Stomach (tissue), 4 donors: ENCODE measurements at regions not wholly inside any gene's neighbourhood (a gene's known extent, or its start where the extent isn't known, plus 50 kb on each side); places are given as distances from the start of the nearest gene placed in this dataset.

Experiments used
- CTCF ChIP-seq, 7 experiments: fragments of 450-650 bp in 4 of 7; fragments of 200-600 bp in 3 of 7; sonication (generic) in 3 of 7; IDR thresholded peaks; one replicate each; pipeline ENCODE4 v1.5.1; 2016 to 2019; ENCODE audit warnings: antibody characterized with exemption in 7 of 7, control low read depth in 2 of 7, mild to moderate bottlenecking in 1 of 7
- EP300 ChIP-seq: sonication (generic); formaldehyde crosslinking; IDR thresholded peaks from one replicate; pipeline ENCODE4 v1.6.1; 2017; ENCODE audit warnings: antibody characterized with exemption
- POLR2AphosphoS5 ChIP-seq, 3 donors: sonication (generic); formaldehyde crosslinking; IDR thresholded peaks; one replicate each; pipeline ENCODE4 v1.6.1; 2016; ENCODE audit warnings: antibody characterized with exemption in 3 of 3

GRCh38 chr2:30379481-30379880 is 67.6 kb upstream of the LCLAT1 start:
- TF ChIP-seq CTCF (IDR thresholded peaks at IDR 0.05) (no peak), POLR2AphosphoS5 (IDR thresholded peaks at IDR 0.05) (no peak), EP300 (no peak)
